Kidney glomerular epithelial cell (primary cell): ENCODE measurements at regions not wholly inside any gene's neighbourhood (a gene's known extent, or its start where the extent isn't known, plus 50 kb on each side); places are given as distances from the start of the nearest gene placed in this dataset.
"Not testable (repeated sequence)": the region's sequence is repeated elsewhere in the genome, so short reads cannot be mapped to it uniquely, and the experiment has no call there.

ENCODE experiments used
- DNase-seq: peaks from one replicate; lab custom pipeline; 2025; lab: John Stamatoyannopoulos, UW

GRCh38 chr6:78665819-78666218, 201.5 kb upstream of the IRAK1BP1 start:
- not testable (repeated sequence) for DNase-seq

GRCh38 chr6:78666764-78667163, 200.6 kb upstream of the IRAK1BP1 start:
- no peak for DNase-seq

- DNase-seq = no peak
Observed at GRCh38 chr6:78670156-78670555, 197.2 kb upstream of the IRAK1BP1 start.

GRCh38 chr6:78670802-78671201, 196.5 kb upstream of the IRAK1BP1 start:
- DNase-seq = no peak

GRCh38 chr6:78676069-78677007, 191.0 kb upstream of the IRAK1BP1 start:
- DNase-seq = not testable (repeated sequence)

- DNase-seq = no peak
Observed at GRCh38 chr6:78688668-78689067, 178.7 kb upstream of the IRAK1BP1 start.

- no peak for DNase-seq
Observed at GRCh38 chr6:78693835-78694234, 173.5 kb upstream of the IRAK1BP1 start.

GRCh38 chr6:78694628-78695027, 172.7 kb upstream of the IRAK1BP1 start:
- not testable (repeated sequence) for DNase-seq

- DNase-seq = no peak
Observed at GRCh38 chr6:78700991-78701390, 166.4 kb upstream of the IRAK1BP1 start.

- DNase-seq = peak; percentile 55
Observed at GRCh38 chr6:78701407-78701806, 165.9 kb upstream of the IRAK1BP1 start.

- no peak for DNase-seq
Observed at GRCh38 chr6:78709021-78709420, 158.3 kb upstream of the IRAK1BP1 start.

GRCh38 chr6:78713564-78713963, 153.8 kb upstream of the IRAK1BP1 start:
- no peak for DNase-seq

GRCh38 chr6:78744144-78744543, 123.2 kb upstream of the IRAK1BP1 start:
- DNase-seq = no peak

- DNase-seq = no peak
Observed at GRCh38 chr6:78746457-78746856, 120.9 kb upstream of the IRAK1BP1 start.

GRCh38 chr6:78749326-78749725, 118.0 kb upstream of the IRAK1BP1 start:
- no peak for DNase-seq

GRCh38 chr6:78758297-78758798, 109.0 kb upstream of the IRAK1BP1 start:
- not testable (repeated sequence) for DNase-seq

- DNase-seq = no peak
Observed at GRCh38 chr6:78768271-78768670, 99.1 kb upstream of the IRAK1BP1 start.

- DNase-seq = no peak
Observed at GRCh38 chr6:78770765-78771164, 96.6 kb upstream of the IRAK1BP1 start.

GRCh38 chr6:78771586-78771985, 95.8 kb upstream of the IRAK1BP1 start:
- DNase-seq = no peak

- no peak for DNase-seq
Observed at GRCh38 chr6:78781001-78781400, 86.3 kb upstream of the IRAK1BP1 start.

GRCh38 chr6:78783366-78783765, 84.0 kb upstream of the IRAK1BP1 start:
- DNase-seq = not testable (repeated sequence)

- no peak for DNase-seq
Observed at GRCh38 chr6:78797270-78797669, 70.1 kb upstream of the IRAK1BP1 start.

GRCh38 chr6:78799682-78800081, 67.7 kb upstream of the IRAK1BP1 start:
- DNase-seq = no peak

GRCh38 chr6:78806792-78807191, 60.6 kb upstream of the IRAK1BP1 start:
- DNase-seq = not testable (repeated sequence)
